ENCODE measurements at regions not wholly inside any gene's neighbourhood (a gene's known extent, or its start where the extent isn't known, plus 50 kb on each side); places are given as distances from the start of the nearest gene placed in this dataset.

- no peak for TF ChIP-seq EZH2phosphoT487 (IDR thresholded peaks at IDR 0.05; ENCODE audit: borderline replicate concordance, low read depth, low read length)
- TF ChIP-seq CTCF (conservative IDR thresholded peaks at IDR 0.05; ENCODE audit: low read length): no peak
- no peak overlapping the region for H2AFZ ChIP-seq (ENCODE audit: low read length)
- H3K36me3 ChIP-seq (ENCODE audit: insufficient read depth, low read length): no peaks in the 10 kb centered on the region
- H3K4me1 ChIP-seq (ENCODE audit: insufficient read depth, low read length, poor library complexity, severe bottlenecking): no peaks in the 10 kb centered on the region
- intact Hi-C loops (cut with micrococcal nuclease; ENCODE audit: unreplicated experiment): no loop called here
- BruUV-seq (replicated peaks): no TSS peak
- ChIA-PET CTCF (ENCODE audit: unreplicated experiment) (no interaction called here), POLR2A (interaction anchor here (0.6 kb wide), 1 partner anchor 273 kb away, joined by 6 read pairs; no protein-coding TSS in a partner anchor)
- 0 out of 2 replicates have a peak, but pooled peaks cover 3% of the 10 kb centered on the region for H3K9me3 ChIP-seq (ENCODE audit: low read length)
- H3K4me2 ChIP-seq (ENCODE audit: low read length): no peak overlapping the region
- no peaks in the 10 kb centered on the region for H4K20me1 ChIP-seq (ENCODE audit: insufficient read depth, low read length)
- H3K4me3 ChIP-seq (ENCODE audit: low read depth, low read length, poor library complexity, severe bottlenecking): no peak overlapping the region
- DNase-seq (ENCODE audit: low spot score): no peak
- no peaks in the 10 kb centered on the region for H3K79me2 ChIP-seq (ENCODE audit: insufficient read depth, low read depth, low read length)
- no peaks in the 10 kb centered on the region for H3K9me2 ChIP-seq (ENCODE audit: insufficient read depth, low read length)
- no peak overlapping the region for H3K27ac ChIP-seq (ENCODE audit: low read depth, low read length, poor library complexity, severe bottlenecking)
Observed at GRCh38 chr4:58359590-58359989, 1249.4 kb upstream of the IGFBP7 start.

- TF ChIP-seq CTCF (conservative IDR thresholded peaks at IDR 0.05; ENCODE audit: low read length) (no peak), EZH2phosphoT487 (IDR thresholded peaks at IDR 0.05; ENCODE audit: borderline replicate concordance, low read depth, low read length) (no peak)
- no peaks in the 10 kb centered on the region for H4K20me1 ChIP-seq (ENCODE audit: insufficient read depth, low read length)
- intact Hi-C loops (cut with micrococcal nuclease; ENCODE audit: unreplicated experiment): no loop called here
- H3K4me2 ChIP-seq (ENCODE audit: low read length): no peak overlapping the region
- BruUV-seq (replicated peaks): no TSS peak
- CTCF ChIA-PET (ENCODE audit: unreplicated experiment): no interaction called here
- H3K4me3 ChIP-seq (ENCODE audit: low read depth, low read length, poor library complexity, severe bottlenecking): no peak overlapping the region
- H3K27ac ChIP-seq (ENCODE audit: low read depth, low read length, poor library complexity, severe bottlenecking): no peak overlapping the region
- POLR2A ChIA-PET: no interaction called here
- no peaks in the 10 kb centered on the region for H3K9me2 ChIP-seq (ENCODE audit: insufficient read depth, low read length)
- no peaks in the 10 kb centered on the region for H3K79me2 ChIP-seq (ENCODE audit: insufficient read depth, low read depth, low read length)
- H2AFZ ChIP-seq (ENCODE audit: low read length): no peak overlapping the region
- no peaks in the 10 kb centered on the region for H3K36me3 ChIP-seq (ENCODE audit: insufficient read depth, low read length)
- DNase-seq (ENCODE audit: low spot score): no peak
- H3K9me3 ChIP-seq (ENCODE audit: low read length): 0 out of 2 replicates have a peak, but pooled peaks cover 3% of the 10 kb centered on the region
- no peaks in the 10 kb centered on the region for H3K4me1 ChIP-seq (ENCODE audit: insufficient read depth, low read length, poor library complexity, severe bottlenecking)
Observed at GRCh38 chr4:58357947-58358346, 1247.8 kb upstream of the IGFBP7 start.

GRCh38 chr4:58325070-58325469 is 1214.9 kb upstream of the IGFBP7 start:
- H3K27ac ChIP-seq (ENCODE audit: low read depth, low read length, poor library complexity, severe bottlenecking): no peak overlapping the region
- no peaks in the 10 kb centered on the region for H3K36me3 ChIP-seq (ENCODE audit: insufficient read depth, low read length)
- no peak for DNase-seq (ENCODE audit: low spot score)
- no peak overlapping the region for H2AFZ ChIP-seq (ENCODE audit: low read length)
- no peaks in the 10 kb centered on the region for H3K4me1 ChIP-seq (ENCODE audit: insufficient read depth, low read length, poor library complexity, severe bottlenecking)
- H3K9me2 ChIP-seq (ENCODE audit: insufficient read depth, low read length): no peaks in the 10 kb centered on the region
- no peak for TF ChIP-seq CTCF (conservative IDR thresholded peaks at IDR 0.05; ENCODE audit: low read length)
- TF ChIP-seq EZH2phosphoT487 (IDR thresholded peaks at IDR 0.05; ENCODE audit: borderline replicate concordance, low read depth, low read length): no peak
- no peaks in the 10 kb centered on the region for H4K20me1 ChIP-seq (ENCODE audit: insufficient read depth, low read length)
- intact Hi-C loops (cut with micrococcal nuclease; ENCODE audit: unreplicated experiment): no loop called here
- H3K9me3 ChIP-seq (ENCODE audit: low read length): no peaks in the 10 kb centered on the region
- no peaks in the 10 kb centered on the region for H3K79me2 ChIP-seq (ENCODE audit: insufficient read depth, low read depth, low read length)
- BruUV-seq (replicated peaks): no TSS peak
- POLR2A ChIA-PET: interaction anchor here (0.6 kb wide), 1 partner anchor 204 kb away, joined by 4 read pairs; no protein-coding TSS in a partner anchor
- CTCF ChIA-PET (ENCODE audit: unreplicated experiment): no interaction called here
- no peak overlapping the region for H3K4me3 ChIP-seq (ENCODE audit: low read depth, low read length, poor library complexity, severe bottlenecking)
- H3K4me2 ChIP-seq (ENCODE audit: low read length): no peak overlapping the region
